Left lung (tissue), 4 donors: ENCODE measurements at regions not wholly inside any gene's neighbourhood (a gene's known extent, or its start where the extent isn't known, plus 50 kb on each side); places are given as distances from the start of the nearest gene placed in this dataset.
"Not testable (repeated sequence)": the region's sequence is repeated elsewhere in the genome, so short reads cannot be mapped to it uniquely, and the experiment has no call there.

Experiments used
- ATAC-seq: fragments of 200-7000 bp; cut with Tn5 transposase; one replicate; pipeline ENCODE4 v1.9.1; 2020; ENCODE audit warnings: moderate library complexity
- DNase-seq, 4 donors: peaks; one replicate each; pipeline ENCODE4 v3.0.0-alpha.2; 2013 to 2020
- H3K27ac ChIP-seq, 2 donors: fragments of 200-600 bp; sonication (generic) in 1 of 2; one replicate each; pipeline versions ENCODE4 v1.5.0 to v1.8.0; 2020 to 2021
- H3K27me3 ChIP-seq, 2 donors: fragments of 200-600 bp; sonication (generic) in 1 of 2; one replicate each; pipeline versions ENCODE4 v1.5.0 to v1.8.0; 2020 to 2021
- H3K36me3 ChIP-seq, 2 donors: fragments of 200-600 bp; sonication (generic) in 1 of 2; one replicate each; pipeline versions ENCODE4 v1.5.0 to v1.8.0; 2020 to 2021
- H3K4me1 ChIP-seq, 2 donors: fragments of 200-600 bp; one replicate each; pipeline ENCODE4 v1.8.0; 2021
- H3K4me3 ChIP-seq, 2 donors: fragments of 200-600 bp; sonication (generic) in 1 of 2; one replicate each; pipeline versions ENCODE4 v1.5.0 to v1.8.0; 2020 to 2021; ENCODE audit warnings: mild to moderate bottlenecking in 1 of 2
- H3K9me3 ChIP-seq, 2 donors: fragments of 200-600 bp; sonication (generic) in 1 of 2; one replicate each; pipeline versions ENCODE4 v1.5.0 to v1.8.0; 2020 to 2021
- CTCF ChIP-seq, 2 donors: fragments of 200-600 bp; sonication (generic) in 1 of 2; IDR thresholded peaks; one replicate each; pipeline versions ENCODE4 v1.5.0 to v1.8.0; 2021; ENCODE audit warnings: antibody characterized with exemption in 2 of 2
- intact Hi-C, 2 donors: fragments of 100-400 bp; cut with DNase I; formaldehyde crosslinking; loops; one replicate each; pipeline versions ENCODE4 v1.11.2 to v1.14.2; 2022
- donor health status: DM: no; HTN: yes; CAD: no.
- donor health status: DM: no; HTN: no; CAD: no.

- no peak overlapping the region for H3K27ac ChIP-seq
- H3K9me3 ChIP-seq, result no peaks in the 10 kb centered on the region
- ATAC-seq (no peak), DNase-seq (peak in 2 of 4 donors; percentile 20 to 21)
- no peak for TF ChIP-seq CTCF (IDR thresholded peaks at IDR 0.05)
- H3K4me1 ChIP-seq, result no peaks in the 10 kb centered on the region
- intact Hi-C loops, result no loop called here
- no peaks in the 10 kb centered on the region for H3K27me3 ChIP-seq
- no peaks in the 10 kb centered on the region for H3K36me3 ChIP-seq
- H3K4me3 ChIP-seq, result no peak overlapping the region
Observed at GRCh38 chr11:96865020-96865419, 475.2 kb downstream of the JRKL start.

GRCh38 chr11:96869207-96869606 is 479.4 kb downstream of the JRKL start:
- no peak overlapping the region for H3K27ac ChIP-seq
- TF ChIP-seq CTCF (IDR thresholded peaks at IDR 0.05), result no peak
- intact Hi-C loops, result no loop called here
- DNase-seq (peak in 2 of 4 donors; percentile 24 to 49), ATAC-seq (peak; percentile 52)
- no peaks in the 10 kb centered on the region for H3K36me3 ChIP-seq
- H3K27me3 ChIP-seq, result no peaks in the 10 kb centered on the region
- H3K4me3 ChIP-seq, result no peak overlapping the region
- H3K4me1 ChIP-seq, result no peaks in the 10 kb centered on the region
- no peaks in the 10 kb centered on the region for H3K9me3 ChIP-seq

GRCh38 chr11:96875712-96876111 is 485.9 kb downstream of the JRKL start:
- H3K27ac ChIP-seq, result no peak overlapping the region
- no peak overlapping the region for H3K4me3 ChIP-seq
- peaks cover 0 to 12% of the 10 kb centered on the region in 2 donors for H3K9me3 ChIP-seq
- H3K27me3 ChIP-seq, result no peaks in the 10 kb centered on the region
- peak in 2 of 4 donors; percentile 17 to 42 for DNase-seq
- intact Hi-C loops, result no loop called here
- no peak for TF ChIP-seq CTCF (IDR thresholded peaks at IDR 0.05)
- no peaks in the 10 kb centered on the region for H3K4me1 ChIP-seq
- ATAC-seq, result no peak
- no peaks in the 10 kb centered on the region for H3K36me3 ChIP-seq

GRCh38 chr11:96878299-96879051 is 488.7 kb downstream of the JRKL start:
- intact Hi-C loops, result no loop called here
- no peak for TF ChIP-seq CTCF (IDR thresholded peaks at IDR 0.05)
- no peak for ATAC-seq

GRCh38 chr11:96882622-96883021 is 492.8 kb downstream of the JRKL start:
- H3K4me3 ChIP-seq, DNase-seq, H3K27ac ChIP-seq, intact Hi-C loops, ATAC-seq, H3K27me3 ChIP-seq, H3K4me1 ChIP-seq, H3K36me3 ChIP-seq: not testable (repeated sequence)
- peaks cover 0 to 12% of the 10 kb centered on the region in 2 donors for H3K9me3 ChIP-seq

More at GRCh38 chr11:96878299-96879051, 488.7 kb downstream of the JRKL start:
- DNase-seq, result peak in 1 of 4 donors; percentile 34
- Histone ChIP-seq H3K9me3 (peaks cover 0 to 15% of the 10 kb centered on the region in 2 donors), H3K4me1 (no peaks in the 10 kb centered on the region), H3K4me3 (no peak overlapping the region), H3K27ac (no peak overlapping the region), H3K36me3 (no peaks in the 10 kb centered on the region), H3K27me3 (no peaks in the 10 kb centered on the region)

- no peak for TF ChIP-seq CTCF (IDR thresholded peaks at IDR 0.05)
- Histone ChIP-seq H3K36me3 (no peaks in the 10 kb centered on the region), H3K9me3 (peaks cover 0 to 2% of the 10 kb centered on the region in 2 donors), H3K27ac (no peak overlapping the region), H3K27me3 (no peaks in the 10 kb centered on the region), H3K4me3 (no peak overlapping the region), H3K4me1 (no peaks in the 10 kb centered on the region)
- intact Hi-C loops, result no loop called here
- ATAC-seq, result no peak
- DNase-seq, result no peak
Observed at GRCh38 chr11:96885405-96885804, 495.6 kb downstream of the JRKL start.
